WERI-Rb-1 (cell line): ENCODE measurements at regions not wholly inside any gene's neighbourhood (a gene's known extent, or its start where the extent isn't known, plus 50 kb on each side); places are given as distances from the start of the nearest gene placed in this dataset.

Experiments used
- DNase-seq: peaks from one replicate; pipeline ENCODE4 v3.0.0-alpha.2; 2020
- H3K27ac ChIP-seq: fragments of 250-450 bp; sonication (Bioruptor Pico); 2 replicates; pipeline ENCODE4 v1.5.1; 2020; ENCODE audit warnings: mild to moderate bottlenecking, moderate library complexity
- H3K27me3 ChIP-seq: fragments of 250-450 bp; sonication (Bioruptor Pico); 2 replicates; pipeline ENCODE4 v1.5.1; 2021; ENCODE audit warnings: mild to moderate bottlenecking, low read depth, moderate library complexity; ENCODE audit not compliant: insufficient read depth, severe bottlenecking
- H3K36me3 ChIP-seq: fragments of 250-450 bp; sonication (Bioruptor Pico); 2 replicates; pipeline ENCODE4 v1.5.1; 2020; ENCODE audit warnings: mild to moderate bottlenecking, moderate library complexity
- H3K4me3 ChIP-seq: 2 replicates; pipeline ENCODE4 v1.5.1; 2011; ENCODE audit warnings: low read depth, mild to moderate bottlenecking, control low read depth, low read length
- H3K9me3 ChIP-seq: fragments of 250-450 bp; sonication (Bioruptor Pico); 2 replicates; pipeline ENCODE4 v1.5.1; 2021; ENCODE audit warnings: mild to moderate bottlenecking, moderate library complexity; ENCODE audit not compliant: severe bottlenecking
- TF ChIP-seq, protein P1 (sequence below): IDR thresholded peaks from 2 replicates; pipeline ENCODE4 v1.5.1; 2011; ENCODE audit warnings: low read depth, mild to moderate bottlenecking, control low read depth, inconsistent platforms, low read length

DNA sequence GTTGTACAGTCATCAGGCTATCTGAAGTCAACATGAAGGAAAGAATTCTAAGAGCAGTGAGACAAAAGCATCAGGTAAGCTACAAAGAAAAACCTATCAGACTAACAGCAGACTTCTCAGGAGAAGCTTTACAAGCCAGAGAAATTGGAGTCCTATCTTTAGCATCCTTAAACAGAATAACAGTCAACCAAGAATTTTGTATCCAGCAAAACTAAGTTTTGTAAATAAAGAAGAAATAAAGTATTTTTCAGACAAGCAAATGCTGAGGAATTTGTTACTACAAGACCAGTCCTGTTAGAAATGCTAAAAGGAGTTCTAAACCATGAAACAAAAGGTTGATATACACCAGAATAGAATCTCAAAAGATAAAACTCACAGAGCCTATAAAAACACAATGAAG, 501.2 kb downstream of the ZNF608 start:
- Histone ChIP-seq H3K9me3 (peaks cover 12% of the 10 kb centered on the region), H3K27ac (no peak overlapping the region), H3K36me3 (no peaks in the 10 kb centered on the region), H3K4me3 (no peak overlapping the region), H3K27me3 (no peaks in the 10 kb centered on the region)
- TF ChIP-seq, protein P1, sequence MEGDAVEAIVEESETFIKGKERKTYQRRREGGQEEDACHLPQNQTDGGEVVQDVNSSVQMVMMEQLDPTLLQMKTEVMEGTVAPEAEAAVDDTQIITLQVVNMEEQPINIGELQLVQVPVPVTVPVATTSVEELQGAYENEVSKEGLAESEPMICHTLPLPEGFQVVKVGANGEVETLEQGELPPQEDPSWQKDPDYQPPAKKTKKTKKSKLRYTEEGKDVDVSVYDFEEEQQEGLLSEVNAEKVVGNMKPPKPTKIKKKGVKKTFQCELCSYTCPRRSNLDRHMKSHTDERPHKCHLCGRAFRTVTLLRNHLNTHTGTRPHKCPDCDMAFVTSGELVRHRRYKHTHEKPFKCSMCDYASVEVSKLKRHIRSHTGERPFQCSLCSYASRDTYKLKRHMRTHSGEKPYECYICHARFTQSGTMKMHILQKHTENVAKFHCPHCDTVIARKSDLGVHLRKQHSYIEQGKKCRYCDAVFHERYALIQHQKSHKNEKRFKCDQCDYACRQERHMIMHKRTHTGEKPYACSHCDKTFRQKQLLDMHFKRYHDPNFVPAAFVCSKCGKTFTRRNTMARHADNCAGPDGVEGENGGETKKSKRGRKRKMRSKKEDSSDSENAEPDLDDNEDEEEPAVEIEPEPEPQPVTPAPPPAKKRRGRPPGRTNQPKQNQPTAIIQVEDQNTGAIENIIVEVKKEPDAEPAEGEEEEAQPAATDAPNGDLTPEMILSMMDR, result no peak
- DNase-seq, result no peak

GRCh38 chr5:124240732-124241131, 505.7 kb downstream of the ZNF608 start:
- H3K36me3 ChIP-seq, result no peaks in the 10 kb centered on the region
- TF ChIP-seq, protein P1, result no peak
- no peak for DNase-seq
- H3K4me3 ChIP-seq, result no peak overlapping the region
- no peak overlapping the region for H3K27ac ChIP-seq
- no peaks in the 10 kb centered on the region for H3K27me3 ChIP-seq
- H3K9me3 ChIP-seq, result peaks cover 12% of the 10 kb centered on the region

GRCh38 chr5:124239572-124239971, 506.9 kb downstream of the ZNF608 start:
- Histone ChIP-seq H3K9me3 (peaks cover 10% of the 10 kb centered on the region), H3K4me3 (no peak overlapping the region), H3K27me3 (no peaks in the 10 kb centered on the region), H3K36me3 (no peaks in the 10 kb centered on the region), H3K27ac (no peak overlapping the region)
- TF ChIP-seq, protein P1, result no peak
- DNase-seq, result no peak

DNA sequence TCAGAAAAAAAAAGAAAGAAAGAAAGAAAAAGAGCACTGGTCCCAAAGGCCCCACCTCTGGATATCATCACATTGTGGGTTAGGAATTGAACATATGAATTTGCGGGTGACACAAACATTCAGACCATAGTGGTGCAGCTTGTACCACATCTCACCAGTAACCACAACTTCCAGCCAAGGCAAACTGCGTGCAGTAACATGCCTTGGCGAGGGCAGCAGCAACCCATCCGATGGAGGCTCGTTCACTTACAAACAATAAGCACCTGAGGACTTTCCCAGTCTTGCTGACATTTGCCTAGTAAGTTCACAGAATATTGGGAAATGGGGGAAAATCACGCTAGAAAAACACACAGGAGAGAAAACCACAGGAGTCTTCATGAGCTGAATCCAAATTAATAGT, 508.1 kb downstream of the ZNF608 start:
- no peaks in the 10 kb centered on the region for H3K36me3 ChIP-seq
- H3K9me3 ChIP-seq, result no peaks in the 10 kb centered on the region
- TF ChIP-seq, protein P1, result no peak
- no peaks in the 10 kb centered on the region for H3K27me3 ChIP-seq
- no peak overlapping the region for H3K4me3 ChIP-seq
- DNase-seq, result no peak
- H3K27ac ChIP-seq, result no peak overlapping the region

- H3K27ac ChIP-seq, result no peak overlapping the region
- H3K36me3 ChIP-seq, result no peaks in the 10 kb centered on the region
- H3K9me3 ChIP-seq, result no peaks in the 10 kb centered on the region
- TF ChIP-seq, protein P1, result no peak
- no peaks in the 10 kb centered on the region for H3K27me3 ChIP-seq
- DNase-seq, result no peak
- H3K4me3 ChIP-seq, result no peak overlapping the region
These were observed 509.2 kb downstream of the ZNF608 start for GRCh38 chr5:124237206-124237695.
